GM21423 (cell line): ENCODE measurements at regions not wholly inside any gene's neighbourhood (a gene's known extent, or its start where the extent isn't known, plus 50 kb on each side); places are given as distances from the start of the nearest gene placed in this dataset.
"Not testable (repeated sequence)": the region's sequence is repeated elsewhere in the genome, so short reads cannot be mapped to it uniquely, and the experiment has no call there.

Experiments
- ATAC-seq: cut with Tn5 transposase; IDR thresholded peaks from one replicate; pipeline ENCODE4 v1.9.1; 2021; ENCODE audit warnings: mild to moderate bottlenecking, moderate library complexity; ENCODE audit not compliant: unreplicated experiment

DNA sequence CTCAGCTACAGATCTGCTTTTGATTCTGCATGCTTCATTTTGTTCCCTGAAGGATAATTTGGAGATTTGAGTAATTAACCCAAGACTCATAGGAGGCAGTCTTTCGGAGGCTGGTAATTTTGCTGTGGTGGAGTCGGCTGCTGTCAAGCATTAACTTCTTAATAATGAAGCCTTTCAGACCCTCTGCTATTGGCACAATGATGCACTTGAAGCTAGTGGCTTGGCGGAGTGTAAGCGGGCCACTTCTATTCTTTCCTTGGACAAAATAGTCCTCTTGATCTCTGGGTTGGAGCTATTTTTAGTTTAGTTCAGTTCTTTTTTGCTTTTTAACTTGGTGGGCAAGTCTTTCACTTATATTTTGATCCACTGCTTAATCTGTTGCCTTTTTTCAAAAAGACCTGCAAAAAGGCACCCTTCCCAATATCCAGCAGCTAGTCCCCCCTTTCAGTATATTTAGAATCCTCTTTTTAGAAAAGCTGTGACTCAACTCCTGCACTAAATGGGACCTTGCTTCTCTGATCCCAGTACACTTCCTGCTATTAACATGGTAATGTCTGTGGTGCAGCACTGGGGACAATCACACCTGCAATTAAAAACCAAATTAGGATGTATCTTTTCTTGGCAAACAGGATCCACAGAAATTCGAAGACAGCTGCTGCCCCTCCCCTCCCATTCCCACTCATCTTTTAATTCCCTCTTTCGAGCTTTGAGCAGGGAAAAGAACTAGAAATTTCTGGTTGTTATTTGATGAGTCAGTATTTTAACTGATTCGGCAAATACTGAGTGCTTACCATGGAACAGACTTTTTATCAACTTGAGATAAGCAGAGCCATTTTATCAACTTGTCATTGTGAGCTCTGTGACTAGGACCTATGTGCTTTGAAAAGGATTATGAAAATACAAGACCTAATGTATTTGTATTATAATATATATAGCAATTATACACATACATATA lies 169.4 kb upstream of the ANKRD55 start:
- no peak for ATAC-seq

DNA sequence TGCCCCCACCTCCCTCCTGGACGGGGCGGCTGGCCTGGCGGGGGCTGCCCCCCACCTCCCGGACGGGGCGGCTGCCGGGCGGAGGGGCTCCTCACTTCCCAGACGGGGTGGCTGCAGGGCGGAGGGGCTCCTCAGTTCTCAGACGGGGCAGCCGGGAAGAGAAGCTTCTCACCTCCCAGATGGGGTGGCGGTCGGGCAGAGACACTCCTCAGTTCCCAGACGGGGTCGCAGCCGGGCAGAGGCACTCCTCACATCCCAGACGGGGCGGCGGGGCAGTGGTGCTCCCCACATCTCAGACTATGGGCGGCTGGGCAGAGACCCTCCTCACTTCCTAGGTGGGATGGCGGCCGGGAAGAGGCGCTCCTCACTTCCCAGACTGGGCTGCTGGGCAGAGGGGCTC lies 164.7 kb upstream of the ANKRD55 start:
- not testable (repeated sequence) for ATAC-seq

DNA sequence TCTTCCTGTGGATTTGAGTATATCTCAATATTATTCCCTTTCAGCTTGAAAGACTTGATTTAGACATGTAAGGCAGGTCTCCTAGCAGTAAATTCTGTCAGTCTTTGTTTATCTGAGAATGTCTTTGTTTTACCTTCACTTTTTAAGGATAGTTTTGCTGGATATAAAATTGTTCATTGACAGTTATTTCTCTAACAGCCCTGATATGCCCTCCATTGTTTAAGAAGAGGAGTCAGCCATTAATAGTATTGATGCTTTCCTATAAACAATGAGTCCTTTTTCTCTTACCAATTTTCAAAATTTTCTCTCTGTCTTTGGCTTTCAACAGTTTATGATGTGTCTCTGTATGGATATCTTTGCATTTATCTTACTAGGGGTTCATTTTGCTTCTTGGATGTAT lies 163.5 kb upstream of the ANKRD55 start:
- no peak for ATAC-seq

DNA sequence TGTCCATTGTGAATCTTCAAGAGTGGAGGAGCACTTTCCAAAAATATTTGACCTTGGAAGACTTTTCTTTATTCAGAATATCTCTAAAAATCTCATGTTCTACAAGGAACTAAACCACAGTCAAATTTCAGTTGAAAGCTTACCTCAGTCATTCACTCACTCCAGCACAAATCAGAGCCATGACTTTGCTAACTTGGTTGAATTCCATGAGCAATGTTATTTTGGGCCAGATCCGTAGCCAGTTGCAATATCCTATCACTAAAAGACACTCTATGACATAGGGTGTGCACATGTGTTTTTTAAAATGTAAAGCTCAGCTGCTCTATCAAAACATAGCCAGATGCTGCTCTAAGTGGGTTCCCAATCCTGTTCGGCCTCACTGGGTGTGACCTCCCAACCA lies 156.1 kb upstream of the ANKRD55 start:
- no peak for ATAC-seq

DNA sequence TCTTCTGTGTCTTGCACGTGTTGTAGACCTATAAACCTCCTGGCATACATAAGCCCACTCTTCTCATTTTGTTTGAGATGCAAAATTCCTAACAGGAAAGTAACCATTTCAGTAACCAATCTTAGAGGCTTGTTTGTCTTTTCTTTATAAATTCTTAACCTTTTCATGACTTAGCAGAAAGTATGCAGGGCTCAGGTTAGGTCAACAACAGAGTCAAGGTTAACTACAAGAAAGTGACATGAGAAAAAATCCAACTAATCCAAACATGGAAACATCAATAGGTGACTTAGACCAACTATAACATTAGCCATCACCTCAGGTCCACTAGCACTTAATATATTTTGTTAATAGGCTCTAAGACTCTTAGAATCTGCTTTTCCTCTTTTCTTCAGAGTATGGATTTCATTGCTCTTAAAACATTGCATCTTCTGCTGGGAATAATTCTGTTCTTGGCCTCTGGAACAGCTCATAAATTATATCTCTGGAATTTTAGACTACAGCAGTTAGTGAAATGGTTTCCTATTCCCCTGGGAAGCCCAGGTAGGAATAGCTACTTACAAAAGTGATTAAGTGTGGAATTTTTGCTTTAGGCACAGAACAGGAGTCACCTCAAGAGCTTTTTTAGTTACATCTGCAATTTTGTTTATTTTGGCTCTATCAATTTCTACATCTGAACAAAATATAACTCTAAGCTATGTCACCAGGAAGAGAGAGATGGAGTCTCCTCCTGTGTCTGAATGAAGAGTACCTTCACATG lies 155.3 kb upstream of the ANKRD55 start:
- ATAC-seq: no peak

- ATAC-seq: no peak
These were observed 152.9 kb upstream of the ANKRD55 start for GRCh38 chr5:56386046-56386445.

- ATAC-seq: no peak
These were observed 151.1 kb upstream of the ANKRD55 start for GRCh38 chr5:56384186-56384585.

GRCh38 chr5:56383761-56384160 lies 150.6 kb upstream of the ANKRD55 start:
- ATAC-seq: no peak

- ATAC-seq: no peak
These were observed 149.8 kb upstream of the ANKRD55 start for GRCh38 chr5:56382896-56383295.

GRCh38 chr5:56377573-56377972 lies 144.4 kb upstream of the ANKRD55 start:
- ATAC-seq: no peak

- ATAC-seq: no peak
These were observed 143.0 kb upstream of the ANKRD55 start for GRCh38 chr5:56376128-56376527.

DNA sequence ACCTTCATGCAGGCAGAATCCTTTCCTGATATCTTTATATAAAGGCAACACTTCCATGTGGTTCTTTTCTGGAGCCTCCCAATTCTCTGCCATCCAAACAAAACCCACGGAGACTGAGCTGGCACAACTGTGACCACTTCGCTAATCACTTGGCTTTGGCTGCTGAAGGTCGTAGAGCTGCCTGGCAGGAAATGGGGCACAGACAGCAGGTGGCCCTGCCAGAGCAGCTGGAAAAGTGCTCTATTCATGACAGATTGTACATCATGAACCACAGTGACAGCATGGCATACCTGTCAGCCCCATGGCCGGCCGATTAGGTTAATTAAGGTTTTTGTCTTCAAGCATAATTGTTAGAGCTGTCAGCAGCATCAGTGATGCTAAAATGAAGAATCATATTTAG lies 141.9 kb upstream of the ANKRD55 start:
- no peak for ATAC-seq

- not testable (repeated sequence) for ATAC-seq
These were observed 139.4 kb upstream of the ANKRD55 start for GRCh38 chr5:56372491-56372890.

DNA sequence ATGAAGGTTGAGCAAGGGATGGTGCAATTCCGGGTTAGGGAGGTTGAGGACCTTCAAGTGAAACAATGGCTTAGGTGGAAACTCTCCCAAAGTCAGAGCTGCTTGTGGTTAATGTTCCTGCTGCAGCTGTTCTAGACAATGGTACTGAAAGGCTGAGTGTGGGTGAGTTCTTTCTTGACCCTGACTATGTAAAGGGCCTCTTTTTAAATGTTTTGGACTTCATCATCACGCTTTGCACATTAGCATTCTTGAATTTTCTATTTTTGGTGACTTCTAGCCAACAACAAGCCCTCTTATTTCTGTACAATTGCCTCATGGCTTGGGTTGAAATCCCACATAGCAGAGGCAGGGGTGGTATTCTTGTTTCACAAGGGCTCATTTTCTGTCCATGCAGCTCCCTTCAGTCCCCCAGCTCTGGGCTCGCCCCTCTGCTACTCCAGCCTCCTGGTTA lies 136.3 kb upstream of the ANKRD55 start:
- no peak for ATAC-seq

GRCh38 chr5:56367748-56368147 lies 134.6 kb upstream of the ANKRD55 start:
- no peak for ATAC-seq

DNA sequence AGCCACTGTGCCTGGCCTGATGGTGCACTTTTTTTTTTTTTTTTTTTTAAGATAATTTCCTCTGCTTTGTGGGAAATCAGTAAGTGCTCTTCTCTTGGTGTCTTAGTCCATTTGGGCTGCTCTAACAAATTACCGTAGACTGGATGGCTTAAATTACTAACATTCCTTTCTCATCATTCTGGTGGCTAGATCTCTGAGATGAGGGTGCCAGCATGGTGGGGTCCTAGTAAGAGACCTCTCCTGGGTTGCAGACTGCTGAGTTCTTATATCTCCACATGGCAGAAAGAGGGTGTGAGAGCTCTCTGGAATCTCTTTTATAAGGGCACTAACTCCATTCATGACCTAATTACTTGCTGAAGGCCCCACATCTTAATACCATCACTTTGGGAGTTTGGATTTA lies 133.9 kb upstream of the ANKRD55 start:
- no peak for ATAC-seq

GRCh38 chr5:56361398-56361797 lies 128.3 kb upstream of the ANKRD55 start:
- ATAC-seq: no peak

DNA sequence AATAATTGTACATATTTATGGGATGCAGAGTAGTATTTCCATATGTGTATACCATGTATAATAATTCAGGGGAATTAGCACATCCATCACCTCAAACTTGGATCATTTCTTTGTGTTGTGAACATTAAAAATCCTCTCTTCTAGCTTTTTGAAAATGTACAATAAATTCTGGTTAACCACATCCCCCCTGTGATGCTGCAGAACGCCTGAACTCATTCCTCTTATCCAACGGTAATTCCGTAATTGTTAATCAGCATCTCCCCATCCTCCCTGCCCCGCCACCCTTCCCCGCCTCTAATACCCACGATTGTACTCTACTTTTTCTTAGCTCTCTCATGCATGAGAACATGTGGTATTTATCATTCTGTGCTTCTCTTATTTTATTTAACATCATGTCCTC lies 127.7 kb upstream of the ANKRD55 start:
- ATAC-seq: no peak

- ATAC-seq: no peak
These were observed 126.9 kb upstream of the ANKRD55 start for GRCh38 chr5:56359809-56360685.

GRCh38 chr5:56358703-56359681 lies 125.9 kb upstream of the ANKRD55 start:
- no peak for ATAC-seq
